Lung (tissue), 11 donors: ENCODE measurements at regions not wholly inside any gene's neighbourhood (a gene's known extent, or its start where the extent isn't known, plus 50 kb on each side); places are given as distances from the start of the nearest gene placed in this dataset.

Experiments
- ATAC-seq: fragments of 200-7000 bp; cut with Tn5 transposase; one replicate; pipeline ENCODE4 v1.9.1; 2020; ENCODE audit warnings: moderate number of reproducible peaks; ENCODE audit not compliant: insufficient read depth, low FRiP score
- DNase-seq, 3 donors: peaks; one replicate each; pipeline ENCODE4 v3.0.0-alpha.2; 2013 to 2017
- H3K27ac ChIP-seq, 2 donors: one replicate each; pipeline ENCODE4 v1.5.1; 2013; ENCODE audit warnings: mild to moderate bottlenecking in 2 of 2, moderate library complexity in 2 of 2, control low read depth in 1 of 2, inconsistent platforms in 1 of 2, low read depth in 1 of 2, low read length in 1 of 2
- H3K27me3 ChIP-seq, 3 donors: one replicate each; pipeline ENCODE4 v1.5.1; 2013; ENCODE audit warnings: low read length in 2 of 3; ENCODE audit not compliant: control insufficient read depth in 3 of 3, insufficient read depth in 3 of 3
- H3K36me3 ChIP-seq, 4 donors: one replicate each; pipeline ENCODE4 v1.5.1; 2013; ENCODE audit warnings: low read length in 4 of 4, mild to moderate bottlenecking in 1 of 4, moderate library complexity in 1 of 4; ENCODE audit not compliant: control insufficient read depth in 4 of 4, insufficient read depth in 4 of 4
- H3K4me1 ChIP-seq, 5 donors: one replicate each; pipeline ENCODE4 v1.5.1; 2013; ENCODE audit warnings: low read length in 5 of 5, mild to moderate bottlenecking in 2 of 5, moderate library complexity in 1 of 5; ENCODE audit not compliant: control insufficient read depth in 5 of 5, insufficient read depth in 5 of 5
- H3K4me3 ChIP-seq: one replicate; pipeline ENCODE4 v1.5.1; 2013; ENCODE audit warnings: mild to moderate bottlenecking, control low read depth, moderate library complexity
- H3K9ac ChIP-seq, 2 donors: one replicate each; pipeline ENCODE4 v1.5.1; 2013; ENCODE audit warnings: low read length in 2 of 2, control low read depth in 1 of 2; ENCODE audit not compliant: insufficient read depth in 1 of 2
- H3K9me3 ChIP-seq, 4 donors: one replicate each; pipeline ENCODE4 v1.5.1; 2013; ENCODE audit warnings: low read length in 3 of 4, mild to moderate bottlenecking in 1 of 4, moderate library complexity in 1 of 4; ENCODE audit not compliant: control insufficient read depth in 4 of 4, insufficient read depth in 3 of 4
- CTCF ChIP-seq: IDR thresholded peaks from 2 replicates; pipeline ENCODE4 v1.5.1; 2012; ENCODE audit warnings: mild to moderate bottlenecking; ENCODE audit errors: control extremely low read depth, extremely low read depth
- WGBS, 2 donors: extraction: QIAGEN DNeasy Blood & Tissue Kit; methylation state at CpG; one replicate each; pipeline ENCODE4 v1.1.7; 2013; 5-methylcytosine and 5-hydroxymethylcytosine counted together
- donor health status: control.
- donor health status: control.
- donor health status: Bipolar disorder and iron deficiency.
- donor health status: healthy.
- donor health status: DM: yes; HTN: yes; CAD: no.

GRCh38 chr20:50253101-50253500 lies 62.5 kb downstream of the CEBPB start:
- Histone ChIP-seq H3K4me3 (no peak overlapping the region), H3K36me3 (no peaks in the 10 kb centered on the region), H3K27me3 (no peaks in the 10 kb centered on the region), H3K27ac (no peak overlapping the region), H3K9me3 (no peaks in the 10 kb centered on the region), H3K4me1 (peaks cover 0 to 6% (median 0%) of the 10 kb centered on the region in 5 donors), H3K9ac (no peak overlapping the region)
- WGBS, 2 donors = 93 to 94% methylated on average over 10 of the region's 10 CpGs
- DNase-seq (no peak), ATAC-seq (no peak)
- no peak for TF ChIP-seq CTCF

- WGBS, 2 donors = 79 to 94% methylated on average over 11 of the region's 11 CpGs
- DNase-seq = no peak
Observed at GRCh38 chr20:50254466-50255079, 63.9 kb downstream of the CEBPB start.

GRCh38 chr20:50256577-50256976 lies 65.9 kb downstream of the CEBPB start:
- H3K4me3 ChIP-seq = no peak overlapping the region
- no peaks in the 10 kb centered on the region for H3K9me3 ChIP-seq
- peaks cover 0 to 24% (median 2%) of the 10 kb centered on the region in 5 donors for H3K4me1 ChIP-seq
- 59% methylated on average over 6 of the region's 6 CpGs for WGBS, 2 donors
- ATAC-seq (no peak), DNase-seq (no peak)
- no peak overlapping the region for H3K27ac ChIP-seq
- H3K36me3 ChIP-seq = no peaks in the 10 kb centered on the region
- TF ChIP-seq CTCF = no peak
- no peak overlapping the region for H3K9ac ChIP-seq
- no peaks in the 10 kb centered on the region for H3K27me3 ChIP-seq

More at GRCh38 chr20:50254466-50255079, 63.9 kb downstream of the CEBPB start:
- Histone ChIP-seq H3K9me3 (no peaks in the 10 kb centered on the region), H3K9ac (no peak overlapping the region), H3K36me3 (no peaks in the 10 kb centered on the region), H3K27me3 (no peaks in the 10 kb centered on the region), H3K27ac (no peak overlapping the region), H3K4me1 (peaks cover 0 to 12% (median 0%) of the 10 kb centered on the region in 5 donors), H3K4me3 (no peak overlapping the region)
- TF ChIP-seq CTCF = no peak
- no peak for ATAC-seq

- H3K27me3 ChIP-seq = no peaks in the 10 kb centered on the region
- no peaks in the 10 kb centered on the region for H3K36me3 ChIP-seq
- H3K9ac ChIP-seq = no peak overlapping the region
- no peak overlapping the region for H3K27ac ChIP-seq
- H3K9me3 ChIP-seq = no peaks in the 10 kb centered on the region
- no peak overlapping the region for H3K4me3 ChIP-seq
- peaks cover 0 to 17% (median 2%) of the 10 kb centered on the region in 5 donors for H3K4me1 ChIP-seq
- 95 to 98% methylated on average over 8 of the region's 8 CpGs for WGBS, 2 donors
- no peak for ATAC-seq
- no peak for DNase-seq
- no peak for TF ChIP-seq CTCF
Observed at GRCh38 chr20:50257860-50258259, 67.2 kb downstream of the CEBPB start.
